Stimulated activated CD4-positive, alpha-beta T cell treated with anti-CD3 and anti-CD28 coated beads, Interleukin-1b, Interleukin-23, amount 100 ng/mL, for 1 hour (primary cell): ENCODE measurements at regions not wholly inside any gene's neighbourhood (a gene's known extent, or its start where the extent isn't known, plus 50 kb on each side); places are given as distances from the start of the nearest gene placed in this dataset.
"Not testable (repeated sequence)": the region's sequence is repeated elsewhere in the genome, so short reads cannot be mapped to it uniquely, and the experiment has no call there.

Experiments used
- DNase-seq, 2 donors: peaks; one replicate each; pipeline ENCODE4 v3.0.0-alpha.2; 2020; ENCODE audit warnings: low read depth in 2 of 2

GRCh38 chr9:73095425-73095824 is 56.2 kb upstream of the ANXA1 start:
- no peak for DNase-seq

GRCh38 chr9:73093740-73094379 is 57.8 kb upstream of the ANXA1 start:
- DNase-seq: no peak

- DNase-seq: no peak
These were observed 58.5 kb upstream of the ANXA1 start for GRCh38 chr9:73093016-73093739.

- no peak for DNase-seq
These were observed 59.8 kb upstream of the ANXA1 start for GRCh38 chr9:73091909-73092308.

GRCh38 chr9:73090214-73090613 is 61.5 kb upstream of the ANXA1 start:
- no peak for DNase-seq

- no peak for DNase-seq
These were observed 62.2 kb upstream of the ANXA1 start for GRCh38 chr9:73089304-73089985.

GRCh38 chr9:73087876-73088275 is 63.8 kb upstream of the ANXA1 start:
- DNase-seq: not testable (repeated sequence)

- no peak for DNase-seq
These were observed 68.1 kb upstream of the ANXA1 start for GRCh38 chr9:73083519-73083918.

- no peak for DNase-seq
These were observed 69.5 kb upstream of the ANXA1 start for GRCh38 chr9:73081979-73082657.

- no peak for DNase-seq
These were observed 71.5 kb upstream of the ANXA1 start for GRCh38 chr9:73080110-73080694.

GRCh38 chr9:73079326-73079725 is 72.3 kb upstream of the ANXA1 start:
- DNase-seq: no peak

- no peak for DNase-seq
These were observed 74.0 kb upstream of the ANXA1 start for GRCh38 chr9:73077625-73078030.

GRCh38 chr9:73076970-73077369 is 74.7 kb upstream of the ANXA1 start:
- DNase-seq: no peak

GRCh38 chr9:73074176-73074708 is 77.4 kb upstream of the ANXA1 start:
- DNase-seq: no peak

- DNase-seq: no peak
These were observed 78.1 kb upstream of the ANXA1 start for GRCh38 chr9:73073337-73074175.

- no peak for DNase-seq
These were observed 84.6 kb upstream of the ANXA1 start for GRCh38 chr9:73067074-73067473.

- no peak for DNase-seq
These were observed 86.2 kb upstream of the ANXA1 start for GRCh38 chr9:73065439-73065838.

- no peak for DNase-seq
These were observed 87.3 kb upstream of the ANXA1 start for GRCh38 chr9:73064315-73064714.

GRCh38 chr9:73061146-73061545 is 90.5 kb upstream of the ANXA1 start:
- DNase-seq: no peak

- DNase-seq: no peak
These were observed 92.4 kb upstream of the ANXA1 start for GRCh38 chr9:73059247-73059646.

- DNase-seq: no peak
These were observed 95.4 kb upstream of the ANXA1 start for GRCh38 chr9:73056245-73056644.
